H9 (cell line): ENCODE measurements at regions not wholly inside any gene's neighbourhood (a gene's known extent, or its start where the extent isn't known, plus 50 kb on each side); places are given as distances from the start of the nearest gene placed in this dataset.

Experiments
- DNase-seq: peaks from one replicate; pipeline ENCODE4 v3.0.0-alpha.2; 2017
- H2AFZ ChIP-seq: one replicate; pipeline ENCODE4 v1.6.1; 2013; ENCODE audit warnings: mild to moderate bottlenecking, low read length, control low read depth, moderate library complexity
- H2AK5ac ChIP-seq: 2 replicates; pipeline ENCODE4 v1.6.1; 2013; ENCODE audit warnings: low read length, control low read depth, mixed read lengths; ENCODE audit not compliant: insufficient read length
- H2BK120ac ChIP-seq: one replicate; pipeline ENCODE4 v1.6.1; 2013; ENCODE audit warnings: low read depth, mild to moderate bottlenecking, low read length, control low read depth, inconsistent platforms; ENCODE audit not compliant: poor library complexity, severe bottlenecking
- H2BK12ac ChIP-seq: 2 replicates; pipeline ENCODE4 v1.6.1; 2013; ENCODE audit warnings: low read length, control low read depth, mixed read lengths, low read depth; ENCODE audit not compliant: insufficient read length
- H2BK15ac ChIP-seq: 2 replicates; pipeline ENCODE4 v1.6.1; 2013; ENCODE audit warnings: low read depth, low read length, control low read depth
- H2BK20ac ChIP-seq: one replicate; pipeline ENCODE4 v1.6.1; 2013; ENCODE audit warnings: low read depth, mild to moderate bottlenecking, low read length, control low read depth, inconsistent platforms; ENCODE audit not compliant: poor library complexity, severe bottlenecking
- H2BK5ac ChIP-seq: 2 replicates; pipeline ENCODE4 v1.6.1; 2013; ENCODE audit warnings: low read length, control low read depth, mixed read lengths; ENCODE audit not compliant: insufficient read length
- H3K14ac ChIP-seq: 2 replicates; pipeline ENCODE4 v1.6.1; 2013; ENCODE audit warnings: low read length, control low read depth; ENCODE audit not compliant: insufficient read depth
- H3K18ac ChIP-seq: 2 replicates; pipeline ENCODE4 v1.6.1; 2013; ENCODE audit warnings: low read depth, mild to moderate bottlenecking, mixed read lengths, low read length, control low read depth; ENCODE audit not compliant: insufficient read length
- H3K23ac ChIP-seq: 2 replicates; pipeline ENCODE4 v1.6.1; 2013; ENCODE audit warnings: low read length, control low read depth, mixed read lengths, low read depth; ENCODE audit not compliant: insufficient read length
- H3K23me2 ChIP-seq: 2 replicates; pipeline ENCODE4 v1.6.1; 2013; ENCODE audit warnings: low read depth, mild to moderate bottlenecking, mixed read lengths, low read length, control low read depth; ENCODE audit not compliant: insufficient read length, poor library complexity, severe bottlenecking
- H3K27ac ChIP-seq: 2 replicates; pipeline ENCODE4 v1.5.1; 2013; ENCODE audit warnings: low read length, control low read depth, mixed read lengths, low read depth; ENCODE audit not compliant: insufficient read length
- H3K27me3 ChIP-seq: 2 replicates; pipeline ENCODE4 v1.6.1; 2013; ENCODE audit warnings: low read length, control low read depth, inconsistent platforms; ENCODE audit not compliant: insufficient read depth
- H3K4ac ChIP-seq: 2 replicates; pipeline ENCODE4 v1.6.1; 2013; ENCODE audit warnings: low read depth, mild to moderate bottlenecking, control low read depth, inconsistent platforms, low read length, moderate library complexity
- H3K4me1 ChIP-seq: 2 replicates; pipeline ENCODE4 v1.6.1; 2013; ENCODE audit warnings: low read length, control low read depth, inconsistent platforms; ENCODE audit not compliant: insufficient read depth
- H3K4me2 ChIP-seq: 2 replicates; pipeline ENCODE4 v1.6.1; 2013; ENCODE audit warnings: low read length, control low read depth, mixed read lengths; ENCODE audit not compliant: insufficient read length, insufficient read depth
- H3K56ac ChIP-seq: 2 replicates; pipeline ENCODE4 v1.6.1; 2013; ENCODE audit warnings: low read depth, mild to moderate bottlenecking, mixed read lengths, low read length, control low read depth; ENCODE audit not compliant: insufficient read length
- H3K79me1 ChIP-seq: 2 replicates; pipeline ENCODE4 v1.6.1; 2013; ENCODE audit warnings: low read depth, mild to moderate bottlenecking, moderate library complexity, low read length, control low read depth, inconsistent platforms; ENCODE audit not compliant: insufficient read depth, poor library complexity, severe bottlenecking
- H3K79me2 ChIP-seq: 2 replicates; pipeline ENCODE4 v1.6.1; 2013; ENCODE audit warnings: low read length, control low read depth, inconsistent platforms; ENCODE audit not compliant: insufficient read depth
- H3K9ac ChIP-seq: 2 replicates; pipeline ENCODE4 v1.6.1; 2013; ENCODE audit warnings: low read length, control low read depth, mixed read lengths; ENCODE audit not compliant: insufficient read length; ENCODE audit errors: extremely low read depth
- H3K9me3 ChIP-seq: one replicate; pipeline ENCODE4 v1.6.1; 2013; ENCODE audit warnings: low read depth, low read length, inconsistent platforms; ENCODE audit not compliant: control insufficient read depth
- H3T11ph ChIP-seq: one replicate; pipeline ENCODE4 v1.6.1; 2013; ENCODE audit warnings: mild to moderate bottlenecking, low read length, control low read depth, inconsistent platforms
- H4K20me1 ChIP-seq: one replicate; pipeline ENCODE4 v1.6.1; 2013; ENCODE audit not compliant: control insufficient read depth, insufficient read length, insufficient read depth
- H4K5ac ChIP-seq: 2 replicates; pipeline ENCODE4 v1.6.1; 2013; ENCODE audit warnings: low read depth, mild to moderate bottlenecking, mixed read lengths, low read length, control low read depth; ENCODE audit not compliant: insufficient read length
- H4K8ac ChIP-seq: replicated peaks from 2 replicates; pipeline ENCODE4 v1.6.1; 2013; ENCODE audit warnings: low read length, control low read depth, mixed read lengths, low read depth; ENCODE audit not compliant: insufficient read length
- H4K91ac ChIP-seq: 2 replicates; pipeline ENCODE4 v1.6.1; 2013; ENCODE audit warnings: low read depth, mild to moderate bottlenecking, moderate library complexity, mixed read lengths, low read length, control low read depth; ENCODE audit not compliant: insufficient read length
- H3K27ac Mint-ChIP-seq, 3 experiments: 2 replicates in 2 of 3; 3 replicates in 1 of 3; pipeline ENCODE4 v1.8.0; 2020 to 2021; ENCODE audit warnings: mixed read lengths in 3 of 3, mild to moderate bottlenecking in 1 of 3, moderate library complexity in 1 of 3
- H3K27me3 Mint-ChIP-seq: 2 replicates; pipeline ENCODE4 v1.8.0; 2021; ENCODE audit warnings: low read depth, mild to moderate bottlenecking, moderate library complexity, mixed read lengths
- H3K36me3 Mint-ChIP-seq, 3 experiments: 2 replicates in 2 of 3; 3 replicates in 1 of 3; pipeline ENCODE4 v1.8.0; 2020 to 2021; ENCODE audit warnings: low read depth in 3 of 3, mixed read lengths in 3 of 3; ENCODE audit not compliant: insufficient read depth in 1 of 3
- H3K4me1 Mint-ChIP-seq, 2 experiments: 2 replicates each; pipeline ENCODE4 v1.8.0; 2020; ENCODE audit warnings: mixed read lengths in 2 of 2
- H3K4me3 Mint-ChIP-seq, 2 experiments: 2 replicates in 1 of 2; 3 replicates in 1 of 2; pipeline ENCODE4 v1.8.0; 2020 to 2021; ENCODE audit warnings: mild to moderate bottlenecking in 2 of 2, mixed read lengths in 2 of 2, moderate library complexity in 1 of 2
- H3K9me3 Mint-ChIP-seq, 2 experiments: 2 replicates in 1 of 2; 3 replicates in 1 of 2; pipeline ENCODE4 v1.8.0; 2020; ENCODE audit warnings: mild to moderate bottlenecking in 2 of 2, mixed read lengths in 2 of 2, moderate library complexity in 1 of 2
- CTCF ChIP-seq: fragments of 200-600 bp; sonication (generic); conservative IDR thresholded peaks from 3 replicates; pipeline ENCODE4 v1.8.0; 2021; ENCODE audit warnings: antibody characterized with exemption, mild to moderate bottlenecking
- WGBS: extraction: QIAGEN DNeasy Blood & Tissue Kit; methylation state at CpG from one replicate; pipeline ENCODE4 v1.1.7; 2013; ENCODE audit warnings: missing lambda C conversion rate, low lambda C conversion rate, mixed read lengths; ENCODE audit not compliant: insufficient read length; ENCODE audit errors: extremely low coverage; 5-methylcytosine and 5-hydroxymethylcytosine counted together

- H3K56ac ChIP-seq = no peak overlapping the region
- H4K8ac ChIP-seq = no peak overlapping the region
- no peak for DNase-seq
- H4K5ac ChIP-seq = no peak overlapping the region
- no CpG with 5 or more reads among the region's 5 CpGs for WGBS
- H2BK12ac ChIP-seq = no peak overlapping the region
- peaks cover 2% of the 10 kb centered on the region; the same call in 1 of the 2 replicates for H3K79me2 ChIP-seq
- H2BK5ac ChIP-seq = no peak overlapping the region
- H2AK5ac ChIP-seq = no peak overlapping the region
- Mint-ChIP-seq H3K27ac (no peak overlapping the region), H3K9me3 (no peaks in the 10 kb centered on the region), H3K36me3 (no peaks in the 10 kb centered on the region), H3K4me3 (no peak overlapping the region), H3K4me1 (no peaks in the 10 kb centered on the region), H3K27me3 (no peaks in the 10 kb centered on the region)
- no peak overlapping the region for H2BK15ac ChIP-seq
- H3T11ph ChIP-seq = no peak overlapping the region
- H3K9me3 ChIP-seq = no peaks in the 10 kb centered on the region
- no peak overlapping the region for H2BK20ac ChIP-seq
- H3K9ac ChIP-seq = no peak overlapping the region
- no peak overlapping the region for H4K91ac ChIP-seq
- no peak overlapping the region for H2AFZ ChIP-seq
- H3K18ac ChIP-seq = no peak overlapping the region
- H3K4me1 ChIP-seq = no peaks in the 10 kb centered on the region
- H3K14ac ChIP-seq = no peak overlapping the region
- no peak overlapping the region for H3K23ac ChIP-seq
- no peak overlapping the region for H3K4ac ChIP-seq
- H3K27ac ChIP-seq = no peak overlapping the region
- TF ChIP-seq CTCF = no peak
- H3K4me2 ChIP-seq = no peak overlapping the region
- no peaks in the 10 kb centered on the region for H3K27me3 ChIP-seq
- H4K20me1 ChIP-seq = no peaks in the 10 kb centered on the region
- H3K79me1 ChIP-seq = no peaks in the 10 kb centered on the region
- H3K23me2 ChIP-seq = no peaks in the 10 kb centered on the region
- H2BK120ac ChIP-seq = no peak overlapping the region
These were observed 103.4 kb upstream of the FHIT start for GRCh38 chr3:61354604-61355003.
